Neural progenitor cell (in vitro differentiated cells): ENCODE measurements at regions not wholly inside any gene's neighbourhood (a gene's known extent, or its start where the extent isn't known, plus 50 kb on each side); places are given as distances from the start of the nearest gene placed in this dataset. TPM values are rescaled to one million over a fixed set of nuclear protein-coding genes. Genes with fewer than 3 reads are reported as not detected.

Experiments used
- DNase-seq: peaks from one replicate; pipeline ENCODE4 v3.0.0-alpha.2; 2016; ENCODE audit warnings: low spot score
- H2AFZ ChIP-seq: fragments of 200-600 bp; sonication (generic); replicated peaks from 2 replicates; pipeline ENCODE4 v1.6.1; 2016; ENCODE audit warnings: antibody characterized with exemption
- H3F3A ChIP-seq: fragments of 200-600 bp; sonication (generic); 2 replicates; pipeline ENCODE4 v1.6.1; 2016; ENCODE audit warnings: antibody characterized with exemption, low read depth
- H3K27ac ChIP-seq: fragments of 200-600 bp; sonication (generic); 2 replicates; pipeline ENCODE4 v1.5.1; 2016; ENCODE audit warnings: mild to moderate bottlenecking
- H3K27me3 ChIP-seq: fragments of 200-600 bp; sonication (generic); 2 replicates; pipeline ENCODE4 v1.6.1; 2016; ENCODE audit warnings: mild to moderate bottlenecking, moderate library complexity
- H3K36me3 ChIP-seq: fragments of 200-600 bp; sonication (generic); 2 replicates; pipeline ENCODE4 v1.5.1; 2016
- H3K4me1 ChIP-seq: fragments of 200-600 bp; sonication (generic); 2 replicates; pipeline ENCODE4 v1.6.1; 2016; ENCODE audit warnings: mixed run types
- H3K4me2 ChIP-seq: fragments of 200-600 bp; sonication (generic); 2 replicates; pipeline ENCODE4 v1.6.1; 2016
- H3K4me3 ChIP-seq: fragments of 200-600 bp; sonication (generic); 2 replicates; pipeline ENCODE4 v1.5.1; 2016
- H3K79me2 ChIP-seq: fragments of 200-600 bp; sonication (generic); 2 replicates; pipeline ENCODE4 v1.6.1; 2016; ENCODE audit warnings: low read depth
- H3K9ac ChIP-seq: fragments of 200-600 bp; sonication (generic); 2 replicates; pipeline ENCODE4 v1.6.1; 2016
- H3K9me3 ChIP-seq: fragments of 200-600 bp; sonication (generic); 2 replicates; pipeline ENCODE4 v1.5.1; 2016; ENCODE audit warnings: low read depth
- H4K20me1 ChIP-seq: fragments of 200-600 bp; sonication (generic); 2 replicates; pipeline ENCODE4 v1.6.1; 2016; ENCODE audit warnings: low read depth
- H3K27ac Mint-ChIP-seq: 3 replicates; pipeline ENCODE4 v1.8.0; 2021; ENCODE audit warnings: mixed read lengths
- H3K27me3 Mint-ChIP-seq: 2 replicates; pipeline ENCODE4 v1.8.0; 2022; ENCODE audit warnings: low read depth, mild to moderate bottlenecking, inconsistent platforms, moderate library complexity, mixed read lengths; ENCODE audit not compliant: insufficient read depth
- H3K36me3 Mint-ChIP-seq: 3 replicates; pipeline ENCODE4 v1.8.0; 2021; ENCODE audit warnings: mixed read lengths
- H3K4me1 Mint-ChIP-seq: 3 replicates; pipeline ENCODE4 v1.8.0; 2021; ENCODE audit warnings: mixed read lengths
- H3K4me3 Mint-ChIP-seq: 3 replicates; pipeline ENCODE4 v1.8.0; 2021; ENCODE audit warnings: mild to moderate bottlenecking, moderate library complexity, mixed read lengths
- H3K9me3 Mint-ChIP-seq: 3 replicates; pipeline ENCODE4 v1.8.0; 2020; ENCODE audit warnings: mixed read lengths
- CTCF ChIP-seq: fragments of 200-600 bp; sonication (generic); IDR thresholded peaks from 2 replicates; pipeline ENCODE4 v1.5.1; 2017; ENCODE audit warnings: antibody characterized with exemption, mild to moderate bottlenecking
- EZH2 ChIP-seq: fragments of 200-600 bp; sonication (generic); IDR thresholded peaks from 2 replicates; pipeline ENCODE4 v1.6.1; 2017; ENCODE audit warnings: antibody characterized with exemption, mild to moderate bottlenecking, moderate library complexity
- EZH2phosphoT487 ChIP-seq: fragments of 200-600 bp; sonication (generic); IDR thresholded peaks from 2 replicates; pipeline ENCODE4 v1.6.1; 2017; ENCODE audit warnings: antibody characterized with exemption
- small RNA-seq: library from RNA; depleted of rRNA; stranded (forward); fragments of <200 nt; gene quantifications from one replicate; pipeline ENCODE3, GENCODE V24; 2015

- no peak overlapping the region for H3K4me3 ChIP-seq
- H3K9ac ChIP-seq, result no peak overlapping the region
- Mint-ChIP-seq H3K4me3 (no peak overlapping the region), H3K27me3 (no peaks in the 10 kb centered on the region), H3K9me3 (peaks cover 11% of the 10 kb centered on the region), H3K27ac (no peak overlapping the region), H3K4me1 (no peaks in the 10 kb centered on the region), H3K36me3 (peaks cover 2% of the 10 kb centered on the region)
- H3K27me3 ChIP-seq, result no peaks in the 10 kb centered on the region
- H3K36me3 ChIP-seq, result no peaks in the 10 kb centered on the region
- H2AFZ ChIP-seq, result no peak overlapping the region
- no peaks in the 10 kb centered on the region for H4K20me1 ChIP-seq
- no peaks in the 10 kb centered on the region for H3K9me3 ChIP-seq
- H3K4me2 ChIP-seq, result no peak overlapping the region
- H3F3A ChIP-seq, result no peaks in the 10 kb centered on the region
- H3K79me2 ChIP-seq, result no peaks in the 10 kb centered on the region
- no peaks in the 10 kb centered on the region for H3K4me1 ChIP-seq
- no peak overlapping the region for H3K27ac ChIP-seq
- TF ChIP-seq EZH2phosphoT487 (no peak), EZH2 (no peak), CTCF (no peak)
- no peak for DNase-seq
Observed at GRCh38 chr6:85706272-85706671, 63.6 kb upstream of the SYNCRIP start.

- H3K27ac ChIP-seq, result no peak overlapping the region
- H3K4me1 ChIP-seq, result no peaks in the 10 kb centered on the region
- H3K27me3 Mint-ChIP-seq, result no peaks in the 10 kb centered on the region
- H3K9ac ChIP-seq, result no peak overlapping the region
- DNase-seq, result no peak
- no peaks in the 10 kb centered on the region for H3K27me3 ChIP-seq
- TF ChIP-seq EZH2phosphoT487 (no peak), EZH2 (no peak)
- no peaks in the 10 kb centered on the region for H4K20me1 ChIP-seq
- no peak overlapping the region for H3K4me2 ChIP-seq
- no peaks in the 10 kb centered on the region for H3K4me1 Mint-ChIP-seq
- no peak overlapping the region for H3K27ac Mint-ChIP-seq
- H3F3A ChIP-seq, result no peaks in the 10 kb centered on the region
- no peak overlapping the region for H3K4me3 Mint-ChIP-seq
- no peak overlapping the region for H3K4me3 ChIP-seq
- no peaks in the 10 kb centered on the region for H3K36me3 ChIP-seq
- no peaks in the 10 kb centered on the region for H3K79me2 ChIP-seq
- no peaks in the 10 kb centered on the region for H3K9me3 ChIP-seq
- H3K9me3 Mint-ChIP-seq, result peaks cover 11% of the 10 kb centered on the region
- peaks cover 2% of the 10 kb centered on the region for H3K36me3 Mint-ChIP-seq
- H2AFZ ChIP-seq, result no peak overlapping the region
Observed at GRCh38 chr6:85705220-85705619, 62.5 kb upstream of the SYNCRIP start.

GRCh38 chr6:85703406-85703805, 60.7 kb upstream of the SYNCRIP start:
- peaks cover 4% of the 10 kb centered on the region for H3K9me3 Mint-ChIP-seq
- no peak for TF ChIP-seq EZH2
- TF ChIP-seq CTCF, result no peak
- no peak for TF ChIP-seq EZH2phosphoT487
- Histone ChIP-seq H3K9ac (no peak overlapping the region), H3K4me2 (no peak overlapping the region), H3K79me2 (no peaks in the 10 kb centered on the region), H3K27ac (no peak overlapping the region), H3K36me3 (no peaks in the 10 kb centered on the region), H3K27me3 (no peaks in the 10 kb centered on the region), H3K4me1 (no peaks in the 10 kb centered on the region), H4K20me1 (no peaks in the 10 kb centered on the region), H3K4me3 (no peak overlapping the region), H3F3A (no peaks in the 10 kb centered on the region), H2AFZ (no peak overlapping the region), H3K9me3 (no peaks in the 10 kb centered on the region)
- no peaks in the 10 kb centered on the region for H3K4me1 Mint-ChIP-seq
- H3K4me3 Mint-ChIP-seq, result no peak overlapping the region
- H3K27me3 Mint-ChIP-seq, result no peaks in the 10 kb centered on the region
- no peak for DNase-seq
- no peak overlapping the region for H3K27ac Mint-ChIP-seq
- H3K36me3 Mint-ChIP-seq, result no peaks in the 10 kb centered on the region

Small RNAs in the stretch of these regions (small RNA-seq; reads per million reads assigned to genes)
- not detected for gene RF00019
- gene RN7SL643P, result not detected
- gene RNU4-12P, result not detected
- gene RNU4-72P, result not detected
- not detected for gene SMIM11P1
